HUES6 (cell line): ENCODE measurements at regions not wholly inside any gene's neighbourhood (a gene's known extent, or its start where the extent isn't known, plus 50 kb on each side); places are given as distances from the start of the nearest gene placed in this dataset.

Source experiments
- H3K27ac ChIP-seq: 2 replicates; pipeline ENCODE4 v1.7.0; 2013; ENCODE audit warnings: low read depth, mild to moderate bottlenecking, low read length, inconsistent platforms
- H3K27me3 ChIP-seq: 2 replicates; pipeline ENCODE4 v1.6.1; 2013; ENCODE audit warnings: low read length; ENCODE audit not compliant: control insufficient read depth, insufficient read depth
- H3K36me3 ChIP-seq: 2 replicates; pipeline ENCODE4 v1.6.1; 2013; ENCODE audit warnings: low read length; ENCODE audit not compliant: control insufficient read depth, insufficient read depth
- H3K4me1 ChIP-seq: 2 replicates; pipeline ENCODE4 v1.6.1; 2013; ENCODE audit warnings: low read length; ENCODE audit not compliant: control insufficient read depth, insufficient read depth
- H3K4me3 ChIP-seq: 2 replicates; pipeline ENCODE4 v1.5.1; 2013; ENCODE audit warnings: low read depth, low read length
- H3K9ac ChIP-seq: one replicate; pipeline ENCODE4 v1.6.1; 2013; ENCODE audit warnings: mild to moderate bottlenecking, low read length
- H3K9me3 ChIP-seq: 2 replicates; pipeline ENCODE4 v1.6.1; 2013; ENCODE audit warnings: low read depth, low read length; ENCODE audit not compliant: control insufficient read depth, insufficient read depth

DNA sequence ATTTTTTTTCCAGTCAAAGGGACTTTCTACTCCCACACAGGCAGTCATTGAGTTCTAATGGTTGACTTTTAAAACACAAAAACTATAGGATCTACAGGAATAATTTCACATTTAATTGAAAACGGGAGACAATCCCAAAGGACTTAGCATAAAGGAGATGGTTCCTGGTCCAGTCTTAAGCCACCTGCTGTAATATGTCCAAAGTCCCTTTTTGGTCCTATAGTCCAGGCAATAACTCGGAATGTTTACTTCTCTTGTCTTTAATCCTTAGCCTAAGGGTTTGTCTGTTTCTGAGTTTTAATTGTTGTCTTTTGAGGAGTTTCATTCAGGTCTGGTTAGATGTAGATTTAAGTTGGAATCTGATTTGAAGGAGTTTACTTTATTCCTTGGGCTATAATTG lies 184.9 kb downstream of the BAMBI start:
- no peak overlapping the region for H3K4me3 ChIP-seq
- no peak overlapping the region for H3K9ac ChIP-seq
- H3K27ac ChIP-seq: no peak overlapping the region
- H3K9me3 ChIP-seq: peaks cover 4% of the 10 kb centered on the region
- H3K36me3 ChIP-seq: no peaks in the 10 kb centered on the region
- H3K27me3 ChIP-seq: no peaks in the 10 kb centered on the region
- no peaks in the 10 kb centered on the region for H3K4me1 ChIP-seq

DNA sequence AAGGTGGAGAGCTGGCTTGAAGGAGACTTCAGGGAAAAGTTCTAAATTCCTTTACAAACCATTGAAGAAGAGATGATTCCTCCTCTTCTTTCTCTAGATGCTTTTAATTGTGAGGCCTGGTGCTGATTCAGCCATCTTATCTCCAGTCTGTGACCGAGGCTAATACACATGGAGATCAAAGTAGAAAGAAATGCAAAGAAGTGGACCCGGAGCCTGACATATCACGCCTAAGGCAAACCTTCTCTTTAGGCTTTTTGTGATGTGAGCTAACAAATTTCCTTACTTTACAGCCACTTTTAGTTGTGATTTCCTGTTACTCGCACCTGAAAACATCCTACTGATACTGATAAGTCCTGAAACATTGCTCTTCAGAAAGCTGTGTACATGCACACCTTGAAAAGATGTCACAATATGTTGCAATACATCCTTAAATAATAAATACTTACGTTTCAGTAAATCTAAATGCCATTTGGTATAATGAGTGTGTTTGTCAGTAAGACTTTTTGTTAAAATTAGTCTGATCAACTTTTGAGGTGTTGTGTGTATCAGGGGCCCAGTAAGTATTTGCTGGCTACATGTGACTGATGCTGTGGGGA lies 192.4 kb downstream of the BAMBI start:
- no peak overlapping the region for H3K9ac ChIP-seq
- no peak overlapping the region for H3K27ac ChIP-seq
- no peak overlapping the region for H3K4me3 ChIP-seq
- no peaks in the 10 kb centered on the region for H3K27me3 ChIP-seq
- H3K36me3 ChIP-seq: no peaks in the 10 kb centered on the region
- no peaks in the 10 kb centered on the region; the same call in 1 of the 2 replicates for H3K9me3 ChIP-seq
- no peaks in the 10 kb centered on the region for H3K4me1 ChIP-seq

DNA sequence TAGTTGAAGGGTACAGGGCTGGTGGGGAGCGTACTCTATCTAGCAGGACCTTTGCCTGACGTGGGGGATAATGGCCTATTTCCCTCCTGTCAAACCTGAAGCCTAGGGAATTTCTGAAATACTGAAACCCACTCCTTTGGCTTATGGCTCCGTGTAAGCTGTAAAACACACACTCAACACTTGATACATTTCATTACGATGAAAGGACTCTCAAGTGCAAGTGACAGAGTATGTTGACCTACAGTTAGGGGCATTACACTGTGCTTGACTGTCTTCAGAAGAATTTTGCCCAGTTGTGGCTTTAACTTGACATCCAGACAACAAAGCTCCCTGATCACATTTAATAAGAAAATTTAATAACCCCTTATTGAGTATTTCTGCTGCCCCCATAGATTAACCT lies 194.3 kb downstream of the BAMBI start:
- Histone ChIP-seq H3K4me3 (no peak overlapping the region), H3K36me3 (no peaks in the 10 kb centered on the region), H3K27ac (no peak overlapping the region), H3K9me3 (no peaks in the 10 kb centered on the region; the same call in 1 of the 2 replicates), H3K9ac (no peak overlapping the region), H3K27me3 (no peaks in the 10 kb centered on the region), H3K4me1 (peaks cover 11% of the 10 kb centered on the region)

DNA sequence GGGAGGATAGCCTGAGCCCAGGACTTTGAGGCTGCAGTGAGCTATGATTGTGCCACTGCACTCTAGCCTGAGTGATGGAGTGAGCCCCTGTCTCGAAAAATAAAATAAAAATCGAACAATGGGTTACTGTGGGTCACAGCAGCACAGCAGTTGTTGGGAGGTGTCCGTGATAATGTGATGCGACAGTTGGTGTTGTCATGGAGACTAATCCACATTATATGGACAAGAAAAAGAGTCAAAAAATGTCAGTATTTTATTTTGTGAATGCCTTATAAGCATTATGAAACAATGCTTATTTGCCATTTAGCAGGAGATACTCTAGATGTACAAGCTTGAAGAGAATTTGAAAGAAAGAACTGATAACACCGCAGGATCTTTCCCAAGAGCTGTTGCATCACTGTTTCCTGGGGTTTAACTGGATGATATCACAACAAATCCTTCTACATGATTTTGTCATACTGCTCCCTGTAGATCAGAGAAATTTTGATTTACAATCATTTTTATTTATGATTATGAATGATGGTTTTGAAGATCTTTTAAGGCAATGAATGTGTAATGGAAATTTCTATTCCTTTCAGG lies 195.4 kb downstream of the BAMBI start:
- H3K9ac ChIP-seq: no peak overlapping the region
- no peak overlapping the region for H3K27ac ChIP-seq
- no peaks in the 10 kb centered on the region for H3K27me3 ChIP-seq
- H3K4me3 ChIP-seq: no peak overlapping the region
- no peaks in the 10 kb centered on the region; the same call in 1 of the 2 replicates for H3K9me3 ChIP-seq
- H3K4me1 ChIP-seq: peaks cover 11% of the 10 kb centered on the region
- no peaks in the 10 kb centered on the region for H3K36me3 ChIP-seq

DNA sequence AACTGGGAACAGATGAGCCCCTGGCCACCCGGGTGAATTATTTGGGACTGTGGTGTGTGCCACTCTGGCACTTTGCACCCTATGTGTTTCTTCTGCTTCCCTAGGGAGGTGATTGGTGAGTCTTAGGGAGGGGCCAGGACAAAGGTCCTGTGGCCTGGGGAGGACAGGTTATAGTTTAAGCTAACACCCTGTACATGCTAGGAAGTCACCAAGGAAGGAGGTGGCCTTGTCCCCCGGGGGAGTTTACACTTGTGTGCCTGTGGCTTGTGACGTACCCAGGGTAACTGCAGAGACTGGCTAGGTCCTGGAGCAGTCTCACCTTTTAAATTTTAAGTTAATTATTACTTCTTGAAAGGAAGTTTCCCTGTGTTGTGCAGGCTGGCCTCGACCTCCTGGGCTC lies 196.2 kb downstream of the BAMBI start:
- no peak overlapping the region for H3K4me3 ChIP-seq
- H3K27ac ChIP-seq: no peak overlapping the region
- no peaks in the 10 kb centered on the region for H3K27me3 ChIP-seq
- no peak overlapping the region for H3K9ac ChIP-seq
- peaks cover 11% of the 10 kb centered on the region for H3K4me1 ChIP-seq
- no peaks in the 10 kb centered on the region; the same call in 1 of the 2 replicates for H3K9me3 ChIP-seq
- no peaks in the 10 kb centered on the region for H3K36me3 ChIP-seq

DNA sequence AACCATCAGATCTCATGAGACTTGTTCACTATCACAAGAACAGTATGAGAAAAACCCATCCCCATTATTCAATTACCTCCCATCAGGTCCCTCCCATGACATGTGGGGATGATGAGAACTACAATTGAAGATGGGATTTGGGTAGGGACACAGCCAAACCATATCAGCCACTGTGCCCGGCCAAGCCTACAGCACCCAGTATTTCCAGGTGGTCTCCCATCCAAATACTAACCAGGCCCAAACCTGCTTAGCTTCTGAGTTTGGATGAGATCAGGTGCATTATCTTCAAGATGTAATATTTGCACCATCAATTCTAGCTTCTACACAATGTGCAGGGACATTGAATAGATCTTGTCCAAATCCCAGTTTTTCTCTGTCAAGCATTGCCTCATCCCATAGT lies 196.9 kb downstream of the BAMBI start:
- Histone ChIP-seq H3K27me3 (no peaks in the 10 kb centered on the region), H3K4me3 (no peak overlapping the region), H3K4me1 (peaks cover 11% of the 10 kb centered on the region), H3K36me3 (no peaks in the 10 kb centered on the region), H3K9me3 (no peaks in the 10 kb centered on the region; the same call in 1 of the 2 replicates), H3K9ac (no peak overlapping the region), H3K27ac (no peak overlapping the region)

DNA sequence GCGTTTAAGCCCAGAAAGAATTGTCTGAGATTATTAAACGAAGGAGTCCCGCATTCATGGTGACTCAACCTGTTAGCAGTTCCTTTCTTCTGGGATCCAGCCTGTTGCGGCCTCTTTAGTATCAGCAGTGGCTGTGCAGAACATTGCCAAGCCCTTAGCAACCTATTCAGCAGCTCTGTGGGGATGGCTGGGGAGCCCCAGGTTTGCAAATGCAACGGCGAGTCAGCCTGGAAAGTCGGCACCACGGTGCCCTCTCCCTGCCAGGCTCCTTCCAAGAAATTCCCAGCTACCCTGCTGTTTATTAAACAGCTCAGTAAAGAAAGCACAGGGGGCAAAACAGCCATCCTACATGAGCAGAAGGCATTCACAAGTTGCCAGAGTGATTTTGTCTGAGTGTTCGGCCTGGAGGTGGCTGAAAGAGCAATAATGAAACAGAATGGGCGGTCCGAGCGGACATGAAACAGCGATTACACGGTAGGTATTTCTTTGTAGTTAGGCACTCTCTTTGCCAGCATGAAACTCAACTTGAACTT lies 198.3 kb downstream of the BAMBI start:
- Histone ChIP-seq H3K27me3 (no peaks in the 10 kb centered on the region), H3K4me3 (no peak overlapping the region), H3K36me3 (no peaks in the 10 kb centered on the region), H3K9ac (no peak overlapping the region), H3K27ac (no peak overlapping the region), H3K9me3 (no peaks in the 10 kb centered on the region; the same call in 1 of the 2 replicates), H3K4me1 (peaks cover 11% of the 10 kb centered on the region)

DNA sequence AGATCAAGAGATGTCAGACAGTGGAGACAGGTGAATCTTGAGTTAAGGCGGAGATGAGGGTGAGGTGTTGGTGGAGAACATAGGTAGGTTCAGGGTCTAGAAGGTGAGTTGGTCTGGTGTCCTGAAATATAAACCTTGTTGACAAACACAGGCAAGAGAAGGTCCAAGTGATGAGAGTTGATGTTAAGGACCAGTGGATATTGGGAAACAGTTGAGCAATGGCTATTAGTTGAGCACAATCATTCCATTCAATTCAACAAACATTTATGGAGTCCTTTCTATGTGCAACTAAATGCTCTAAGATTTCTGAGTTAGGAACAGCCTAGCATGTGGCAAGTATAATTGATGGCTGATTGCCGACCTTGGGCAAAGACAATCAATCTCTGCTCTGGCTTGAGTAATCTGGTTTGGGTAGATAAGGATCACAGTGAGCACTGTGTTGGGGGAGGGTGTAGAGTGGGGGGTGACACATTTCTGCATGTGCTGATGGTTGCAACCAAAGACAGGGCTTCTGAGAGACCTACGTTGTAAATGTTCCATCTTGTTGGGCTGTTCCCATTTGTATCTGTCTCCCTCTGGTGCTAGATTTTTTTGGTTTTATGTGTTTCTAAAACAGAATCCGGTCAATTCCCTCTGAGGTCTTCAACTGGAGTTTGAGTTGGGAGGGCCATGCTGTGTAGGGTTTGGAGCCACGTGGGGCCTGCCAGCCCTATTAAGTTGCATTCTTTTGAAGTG lies 201.1 kb downstream of the BAMBI start:
- Histone ChIP-seq H3K4me1 (peaks cover 11% of the 10 kb centered on the region), H3K4me3 (no peak overlapping the region), H3K36me3 (no peaks in the 10 kb centered on the region)

DNA sequence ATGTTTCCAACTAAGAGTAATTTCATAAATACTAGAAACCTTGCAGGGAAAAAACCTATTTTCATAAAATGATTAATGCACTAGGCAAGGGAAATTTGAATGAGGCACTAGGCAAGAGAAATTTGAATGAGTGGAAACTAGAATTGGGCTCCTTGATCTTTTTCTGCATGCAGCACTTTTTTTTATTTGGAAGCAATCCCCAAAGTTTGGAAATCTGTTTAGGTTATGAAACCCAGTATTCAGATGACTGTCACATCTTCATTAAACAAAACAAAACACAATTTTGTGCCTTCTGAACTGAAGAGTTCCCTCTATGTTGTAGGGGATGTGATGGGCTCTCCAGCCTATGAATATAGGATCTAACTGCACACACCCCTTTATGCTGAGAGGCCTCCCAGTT lies 201.9 kb downstream of the BAMBI start:
- H3K27me3 ChIP-seq: no peaks in the 10 kb centered on the region
- no peaks in the 10 kb centered on the region for H3K9me3 ChIP-seq
- H3K27ac ChIP-seq: no peak overlapping the region
- no peak overlapping the region for H3K4me3 ChIP-seq
- H3K36me3 ChIP-seq: no peaks in the 10 kb centered on the region
- H3K4me1 ChIP-seq: peaks cover 11% of the 10 kb centered on the region
- no peak overlapping the region for H3K9ac ChIP-seq

More for the DNA sequence above, 201.1 kb downstream of the BAMBI start:
- Histone ChIP-seq H3K27ac (no peak overlapping the region), H3K27me3 (no peaks in the 10 kb centered on the region), H3K9ac (no peak overlapping the region), H3K9me3 (no peaks in the 10 kb centered on the region)

DNA sequence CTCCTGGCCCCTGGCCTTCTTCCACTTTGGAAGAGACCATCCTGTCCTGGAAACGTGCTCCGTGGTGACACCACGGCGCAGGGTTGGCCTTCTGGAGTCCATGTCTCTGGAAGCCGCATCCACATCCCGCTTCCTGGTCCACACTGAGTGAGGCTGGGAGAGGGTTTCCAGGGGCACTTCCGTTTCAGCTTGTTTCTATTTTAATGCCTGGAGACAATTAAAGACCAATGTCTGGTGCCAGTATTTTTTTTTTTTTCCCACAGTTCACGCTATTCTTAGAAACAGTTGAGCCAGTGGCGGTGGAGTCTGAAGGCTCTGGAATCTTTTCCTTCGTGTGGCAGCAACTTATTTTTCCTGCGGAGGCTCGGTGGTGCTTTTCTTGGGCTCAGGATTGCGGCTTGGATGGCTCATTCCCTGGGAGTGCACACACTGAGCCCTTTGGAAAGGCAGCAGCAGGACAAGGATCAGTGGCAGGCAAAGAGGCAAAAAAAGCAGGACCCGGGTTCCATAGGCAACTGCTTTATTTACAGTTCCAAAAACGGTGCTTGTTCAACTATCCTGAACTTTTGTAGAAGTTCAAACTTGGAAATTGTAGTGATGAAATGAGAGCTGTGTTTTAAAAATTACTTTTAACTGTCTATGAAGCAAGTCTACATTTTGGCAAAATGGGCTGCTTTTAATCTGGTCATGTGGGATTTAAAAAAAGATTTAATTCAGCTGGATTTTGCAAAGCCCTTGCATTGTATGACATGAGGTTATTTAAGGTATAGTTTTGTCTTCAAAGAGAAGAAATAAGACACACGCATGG lies 202.8 kb downstream of the BAMBI start:
- H3K4me1 ChIP-seq: peaks cover 11% of the 10 kb centered on the region
- no peaks in the 10 kb centered on the region for H3K36me3 ChIP-seq
- no peaks in the 10 kb centered on the region for H3K9me3 ChIP-seq
- H3K9ac ChIP-seq: no peak overlapping the region
- no peaks in the 10 kb centered on the region for H3K27me3 ChIP-seq
- no peak overlapping the region for H3K4me3 ChIP-seq
- H3K27ac ChIP-seq: no peak overlapping the region

DNA sequence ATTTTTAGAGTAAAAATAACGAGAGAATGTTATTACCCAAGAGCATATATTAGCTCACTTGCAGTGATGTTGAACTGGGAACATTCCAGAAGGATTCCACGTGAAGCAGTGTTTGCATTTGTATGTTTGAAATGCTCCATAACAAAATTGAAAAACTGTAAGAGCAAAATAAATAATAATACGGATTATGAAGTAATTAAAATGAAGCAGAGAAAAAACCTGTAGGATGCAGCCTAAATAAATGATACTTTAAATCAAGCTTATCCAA lies 203.3 kb downstream of the BAMBI start:
- Histone ChIP-seq H3K36me3 (no peaks in the 10 kb centered on the region), H3K9me3 (no peaks in the 10 kb centered on the region), H3K4me3 (no peak overlapping the region), H3K27me3 (no peaks in the 10 kb centered on the region), H3K4me1 (peaks cover 7% of the 10 kb centered on the region), H3K9ac (no peak overlapping the region), H3K27ac (no peak overlapping the region; the same call in 1 of the 2 replicates)
